HepG2 (cell line): ENCODE measurements at regions not wholly inside any gene's neighbourhood (a gene's known extent, or its start where the extent isn't known, plus 50 kb on each side); places are given as distances from the start of the nearest gene placed in this dataset.

ENCODE experiments used
- ATAC-seq: fragments of 200-7000 bp; cut with Tn5 transposase; 3 replicates; pipeline ENCODE4 v1.9.1; 2020; ENCODE audit warnings: mild to moderate bottlenecking, moderate library complexity
- BruUV-seq: library from RNA; stranded (reverse); fragments of 400-500 nt; replicated peaks from 2 replicates; lab custom pipeline; 2021; lab: Mats Ljungman, UMichigan
- CTCF ChIA-PET: fragments of 300-600 bp; formaldehyde crosslinking; extraction: SDS; loops from one replicate; lab custom pipeline; 2021; ENCODE audit warnings: low total read pairs, inconsistent platforms, low intra/inter-chr PET ratio; lab: Yijun Ruan, JAX
- POLR2A ChIA-PET: fragments of 350-600 bp; sonication (Branson Sonifier 250); formaldehyde crosslinking; loops from one replicate; lab custom pipeline; 2020; ENCODE audit warnings: antibody characterized with exemption, inconsistent platforms; lab: Yijun Ruan, JAX
- DNase-seq: peaks from one replicate; pipeline ENCODE4 v3.0.0-alpha.2; 2015; ENCODE audit warnings: low spot score
- FAIRE-seq: peaks from 3 replicates; lab custom pipeline; 2011; peaks lifted over from hg19 to GRCh38; lab: Jason Lieb, UNC
- H2AFZ ChIP-seq: one replicate; pipeline ENCODE4 v1.6.1; 2011; ENCODE audit warnings: low read length, inconsistent platforms
- H3K27ac ChIP-seq: fragments of 300-600 bp; 3 replicates; pipeline ENCODE4 v1.8.0; 2011; ENCODE audit warnings: mixed run types, mild to moderate bottlenecking, mixed read lengths, low read length, inconsistent platforms; ENCODE audit not compliant: insufficient read depth; ENCODE audit errors: extremely low read length
- H3K27me3 ChIP-seq, 2 experiments: fragments of 200-600 bp in 1 of 2; 2 replicates in 1 of 2; 3 replicates in 1 of 2; pipeline versions ENCODE4 v1.6.0 to v1.8.0; 2011; ENCODE audit warnings: low read length in 2 of 2, mild to moderate bottlenecking in 2 of 2, moderate library complexity in 2 of 2, inconsistent platforms in 1 of 2; ENCODE audit not compliant: insufficient read depth in 2 of 2, control insufficient read depth in 1 of 2
- H3K36me3 ChIP-seq, 2 experiments: fragments of 200-600 bp in 1 of 2; replicated peaks in 1 of 2; 2 replicates in 1 of 2; 3 replicates in 1 of 2; pipeline versions ENCODE4 v1.5.1 to v1.8.0; 2011; ENCODE audit warnings: low read length in 2 of 2, inconsistent platforms in 1 of 2; ENCODE audit not compliant: insufficient read depth in 2 of 2, control insufficient read depth in 1 of 2
- H3K4me1 ChIP-seq: 2 replicates; pipeline ENCODE4 v1.5.1; 2012; ENCODE audit warnings: low read length, inconsistent platforms; ENCODE audit not compliant: insufficient read depth
- H3K4me2 ChIP-seq: 2 replicates; pipeline ENCODE4 v1.6.0; 2011; ENCODE audit warnings: low read depth, low read length, inconsistent platforms
- H3K4me3 ChIP-seq, 3 experiments: fragments of 200-600 bp in 1 of 3; sonication (generic), shearing (Covaris generic) in 1 of 3; replicated peaks in 1 of 3; 2 replicates each; pipeline ENCODE4 v1.5.1; 2011 to 2016; ENCODE audit warnings: low read length in 3 of 3, inconsistent platforms in 2 of 3, low read depth in 2 of 3, mild to moderate bottlenecking in 2 of 3, control low read depth in 1 of 3, mixed read lengths in 1 of 3; ENCODE audit not compliant: insufficient read depth in 1 of 3
- H3K79me2 ChIP-seq: one replicate; pipeline ENCODE4 v1.6.1; 2011; ENCODE audit warnings: low read length, inconsistent platforms; ENCODE audit not compliant: insufficient read depth
- H3K9ac ChIP-seq: 2 replicates; pipeline ENCODE4 v1.6.0; 2011; ENCODE audit warnings: mild to moderate bottlenecking, low read depth, low read length, inconsistent platforms; ENCODE audit not compliant: insufficient read depth
- H3K9me3 ChIP-seq: 2 replicates; pipeline ENCODE4 v1.5.1; 2012; ENCODE audit warnings: mild to moderate bottlenecking, low read length
- H4K20me1 ChIP-seq: 2 replicates; pipeline ENCODE4 v1.6.0; 2011; ENCODE audit warnings: inconsistent platforms, mild to moderate bottlenecking, low read length, moderate library complexity; ENCODE audit not compliant: insufficient read depth
- ARNTL ChIP-seq: sonication (generic); formaldehyde crosslinking; IDR thresholded peaks from 2 replicates; pipeline ENCODE4 v1.4.0; 2020; ENCODE audit warnings: mild to moderate bottlenecking, missing genetic modification reagents
- ATAD3A ChIP-seq: sonication (generic); formaldehyde crosslinking; IDR thresholded peaks from 2 replicates; pipeline ENCODE4 v1.4.0; 2020; ENCODE audit warnings: missing genetic modification reagents
- EP300 ChIP-seq, 3 experiments: sonication (generic) in 1 of 3; formaldehyde crosslinking in 1 of 3; IDR thresholded peaks; 2 replicates each; pipeline versions ENCODE4 v1.5.1 to v1.6.1; 2011 to 2020; ENCODE audit warnings: low read depth in 2 of 3, low read length in 2 of 3, borderline replicate concordance in 1 of 3, improper control_type of control experiment in 1 of 3, mild to moderate bottlenecking in 1 of 3, missing genetic modification reagents in 1 of 3, moderate library complexity in 1 of 3
- HDAC6 ChIP-seq: fragments of 200-600 bp; sonication (generic); IDR thresholded peaks from 2 replicates; pipeline ENCODE4 v1.7.0; 2017; ENCODE audit warnings: mild to moderate bottlenecking, antibody characterized with exemption, low read length, low read depth
- IKZF1 ChIP-seq: fragments of 450-650 bp; IDR thresholded peaks from 2 replicates; pipeline ENCODE4 v1.7.1; 2016
- JUND ChIP-seq: sonication (generic); formaldehyde crosslinking; IDR thresholded peaks from 2 replicates; pipeline ENCODE4 v1.8.0; 2022; ENCODE audit warnings: mild to moderate bottlenecking, missing genetic modification reagents
- MIER2 ChIP-seq: IDR thresholded peaks from 2 replicates; pipeline ENCODE4 v1.6.1; 2016; ENCODE audit warnings: missing biosample characterization, missing genetic modification reagents
- RBFOX2 ChIP-seq: fragments of 200-400 bp; formaldehyde crosslinking; IDR thresholded peaks from 2 replicates; pipeline ENCODE4 v1.6.1; 2017; ENCODE audit warnings: low read depth, mild to moderate bottlenecking, low read length
- ZFY ChIP-seq: sonication (generic); formaldehyde crosslinking; IDR thresholded peaks from 2 replicates; pipeline ENCODE4 v1.4.0; 2020; ENCODE audit warnings: missing genetic modification reagents
- ZFYVE20 ChIP-seq: sonication (generic); formaldehyde crosslinking; IDR thresholded peaks from 2 replicates; pipeline ENCODE4 v1.8.0; 2023; ENCODE audit warnings: low read depth, mild to moderate bottlenecking, moderate library complexity, missing genetic modification reagents, borderline replicate concordance
- ZNF562 ChIP-seq: sonication (generic); formaldehyde crosslinking; IDR thresholded peaks from 2 replicates; pipeline ENCODE4 v1.8.0; 2022; ENCODE audit warnings: missing genetic modification reagents, borderline replicate concordance
- ZSCAN9 ChIP-seq: IDR thresholded peaks from 2 replicates; pipeline ENCODE4 v1.6.1; 2016; ENCODE audit warnings: borderline replicate concordance
- WGBS: methylation state at CpG from one replicate; pipeline ENCODE4 v1.1.6; 2017; ENCODE audit warnings: low lambda C conversion rate; 5-methylcytosine and 5-hydroxymethylcytosine counted together
- in situ Hi-C: cut with HindIII; loops from 2 replicates; pipeline ENCODE4 v1.10.0; 2017; ENCODE audit warnings: low pct_unique_long_range_greater_than_20kb; ENCODE audit not compliant: extremely low pct_ligation_motif_present
- intact Hi-C: fragments of 100-400 bp; cut with micrococcal nuclease; formaldehyde crosslinking; loops from one replicate; pipeline ENCODE4 v1.10.0; 2022; ENCODE audit not compliant: unreplicated experiment
- TF ChIP-seq, protein P1 (sequence below): sonication (generic); formaldehyde crosslinking; IDR thresholded peaks from 2 replicates; pipeline ENCODE4 v1.4.0; 2020; ENCODE audit warnings: missing genetic modification reagents
- TF ChIP-seq, protein P2 (sequence below): sonication (generic); formaldehyde crosslinking; IDR thresholded peaks from 2 replicates; pipeline ENCODE4 v1.9.0; 2022; ENCODE audit warnings: missing genetic modification reagents, mild to moderate bottlenecking, borderline replicate concordance
- TF ChIP-seq, protein P3 (sequence below): IDR thresholded peaks from 2 replicates; pipeline ENCODE4 v1.6.1; 2016

DNA sequence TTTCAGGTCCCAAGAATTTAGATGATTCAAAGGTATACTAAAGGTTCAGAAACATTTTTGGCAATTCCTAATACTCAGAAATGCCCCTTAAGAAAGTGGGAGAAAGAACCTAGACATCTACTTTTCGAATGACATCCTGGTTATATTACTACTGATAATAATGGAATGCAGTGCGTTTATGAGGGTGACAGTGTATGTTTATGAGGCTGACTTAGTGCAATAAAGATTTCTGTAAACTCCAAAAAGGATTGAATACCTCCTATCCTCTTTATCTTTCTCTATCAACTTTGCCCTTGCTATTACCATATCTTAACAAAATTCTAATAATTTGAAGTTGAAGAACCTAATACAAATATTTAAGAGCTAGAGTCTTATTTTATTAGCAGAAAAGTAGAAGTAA lies 348.9 kb upstream of the EPHA6 start:
- CTCF ChIA-PET = no interaction called here
- no peak overlapping the region for H3K27ac ChIP-seq
- POLR2A ChIA-PET = no interaction called here
- ATAC-seq (no peak), DNase-seq (no peak), FAIRE-seq (no peak)
- no TSS peak for BruUV-seq
- WGBS = 2% methylated on average over 2 of the region's 2 CpGs
- TF ChIP-seq EP300 (IDR thresholded peaks at IDR 0.05; ENCODE audit: low read depth in 2 of 2, low read length in 2 of 2) (no peak), EP300 (CRISPR knock-in tag; IDR thresholded peaks at IDR 0.05; ENCODE audit: borderline replicate concordance) (no peak), IKZF1 (no peak), ZFY (CRISPR knock-in tag) (no peak), MIER2 (CRISPR knock-in tag) (no peak), RBFOX2 (no peak), ZFYVE20 (CRISPR knock-in tag) (no peak), ZSCAN9 (CRISPR knock-in tag) (no peak), ZNF562 (CRISPR knock-in tag) (no peak), JUND (CRISPR knock-in tag) (no peak), ATAD3A (CRISPR knock-in tag) (no peak), ARNTL (CRISPR knock-in tag) (no peak), HDAC6 (no peak)
- TF ChIP-seq, protein P1, sequence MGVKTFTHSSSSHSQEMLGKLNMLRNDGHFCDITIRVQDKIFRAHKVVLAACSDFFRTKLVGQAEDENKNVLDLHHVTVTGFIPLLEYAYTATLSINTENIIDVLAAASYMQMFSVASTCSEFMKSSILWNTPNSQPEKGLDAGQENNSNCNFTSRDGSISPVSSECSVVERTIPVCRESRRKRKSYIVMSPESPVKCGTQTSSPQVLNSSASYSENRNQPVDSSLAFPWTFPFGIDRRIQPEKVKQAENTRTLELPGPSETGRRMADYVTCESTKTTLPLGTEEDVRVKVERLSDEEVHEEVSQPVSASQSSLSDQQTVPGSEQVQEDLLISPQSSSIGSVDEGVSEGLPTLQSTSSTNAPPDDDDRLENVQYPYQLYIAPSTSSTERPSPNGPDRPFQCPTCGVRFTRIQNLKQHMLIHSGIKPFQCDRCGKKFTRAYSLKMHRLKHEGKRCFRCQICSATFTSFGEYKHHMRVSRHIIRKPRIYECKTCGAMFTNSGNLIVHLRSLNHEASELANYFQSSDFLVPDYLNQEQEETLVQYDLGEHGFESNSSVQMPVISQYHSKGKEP (CRISPR knock-in tag) = no peak
- TF ChIP-seq, protein P2, sequence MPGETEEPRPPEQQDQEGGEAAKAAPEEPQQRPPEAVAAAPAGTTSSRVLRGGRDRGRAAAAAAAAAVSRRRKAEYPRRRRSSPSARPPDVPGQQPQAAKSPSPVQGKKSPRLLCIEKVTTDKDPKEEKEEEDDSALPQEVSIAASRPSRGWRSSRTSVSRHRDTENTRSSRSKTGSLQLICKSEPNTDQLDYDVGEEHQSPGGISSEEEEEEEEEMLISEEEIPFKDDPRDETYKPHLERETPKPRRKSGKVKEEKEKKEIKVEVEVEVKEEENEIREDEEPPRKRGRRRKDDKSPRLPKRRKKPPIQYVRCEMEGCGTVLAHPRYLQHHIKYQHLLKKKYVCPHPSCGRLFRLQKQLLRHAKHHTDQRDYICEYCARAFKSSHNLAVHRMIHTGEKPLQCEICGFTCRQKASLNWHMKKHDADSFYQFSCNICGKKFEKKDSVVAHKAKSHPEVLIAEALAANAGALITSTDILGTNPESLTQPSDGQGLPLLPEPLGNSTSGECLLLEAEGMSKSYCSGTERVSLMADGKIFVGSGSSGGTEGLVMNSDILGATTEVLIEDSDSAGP (CRISPR knock-in tag) = no peak
- TF ChIP-seq, protein P3, sequence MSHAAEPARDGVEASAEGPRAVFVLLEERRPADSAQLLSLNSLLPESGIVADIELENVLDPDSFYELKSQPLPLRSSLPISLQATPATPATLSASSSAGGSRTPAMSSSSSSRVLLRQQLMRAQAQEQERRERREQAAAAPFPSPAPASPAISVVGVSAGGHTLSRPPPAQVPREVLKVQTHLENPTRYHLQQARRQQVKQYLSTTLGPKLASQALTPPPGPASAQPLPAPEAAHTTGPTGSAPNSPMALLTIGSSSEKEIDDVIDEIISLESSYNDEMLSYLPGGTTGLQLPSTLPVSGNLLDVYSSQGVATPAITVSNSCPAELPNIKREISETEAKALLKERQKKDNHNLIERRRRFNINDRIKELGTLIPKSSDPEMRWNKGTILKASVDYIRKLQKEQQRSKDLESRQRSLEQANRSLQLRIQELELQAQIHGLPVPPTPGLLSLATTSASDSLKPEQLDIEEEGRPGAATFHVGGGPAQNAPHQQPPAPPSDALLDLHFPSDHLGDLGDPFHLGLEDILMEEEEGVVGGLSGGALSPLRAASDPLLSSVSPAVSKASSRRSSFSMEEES (CRISPR knock-in tag) = no peak
- no peaks in the 10 kb centered on the region for H3K36me3 ChIP-seq
- no peaks in the 10 kb centered on the region for H3K27me3 ChIP-seq
- H3K79me2 ChIP-seq = no peaks in the 10 kb centered on the region
- no peak overlapping the region for H2AFZ ChIP-seq
- H3K9me3 ChIP-seq = no peaks in the 10 kb centered on the region
- intact Hi-C loops (no loop called here), in situ Hi-C loops (no loop called here)
- no peaks in the 10 kb centered on the region for H3K4me1 ChIP-seq
- H4K20me1 ChIP-seq = no peaks in the 10 kb centered on the region
- H3K9ac ChIP-seq = no peak overlapping the region
- H3K4me3 ChIP-seq = no peak overlapping the region
- H3K4me2 ChIP-seq = no peak overlapping the region
